Testis (tissue), 2 donors: ENCODE measurements at regions not wholly inside any gene's neighbourhood (a gene's known extent, or its start where the extent isn't known, plus 50 kb on each side); places are given as distances from the start of the nearest gene placed in this dataset.

ENCODE experiments used
- DNase-seq: peaks from one replicate; pipeline ENCODE4 v3.0.0-alpha.2; 2019
- H3K27ac ChIP-seq, 2 donors: fragments of 200-600 bp; sonication (generic); one replicate each; pipeline ENCODE4 v1.5.1; 2019
- H3K27me3 ChIP-seq: fragments of 200-600 bp; sonication (generic); one replicate; pipeline ENCODE4 v1.5.1; 2019
- H3K36me3 ChIP-seq: fragments of 200-600 bp; sonication (generic); one replicate; pipeline ENCODE4 v1.5.1; 2017; ENCODE audit warnings: low read depth; ENCODE audit errors: missing control alignments
- H3K4me1 ChIP-seq: fragments of 200-600 bp; sonication (generic); one replicate; pipeline ENCODE4 v1.5.1; 2019
- H3K4me3 ChIP-seq, 2 donors: fragments of 200-600 bp; sonication (generic); one replicate each; pipeline ENCODE4 v1.5.1; 2017 to 2019
- H3K9me3 ChIP-seq: fragments of 200-600 bp; sonication (generic); one replicate; pipeline ENCODE4 v1.5.1; 2017
- CTCF ChIP-seq, 3 experiments: fragments of 450-650 bp in 2 of 3; fragments of 200-600 bp in 1 of 3; sonication (generic) in 1 of 3; IDR thresholded peaks; one replicate each; pipeline ENCODE4 v1.5.1; 2016 to 2019; ENCODE audit warnings: antibody characterized with exemption in 3 of 3, mild to moderate bottlenecking in 2 of 3, moderate library complexity in 1 of 3
- POLR2A ChIP-seq: fragments of 450-650 bp; IDR thresholded peaks from one replicate; pipeline ENCODE4 v1.6.1; 2017; ENCODE audit warnings: antibody characterized with exemption, mild to moderate bottlenecking, moderate library complexity
- WGBS, 2 donors: methylation state at CpG; one replicate each; pipeline ENCODE4 v1.1.5; 2018; 5-methylcytosine and 5-hydroxymethylcytosine counted together
- intact Hi-C: fragments of 100-400 bp; cut with DNase I; formaldehyde crosslinking; loops from one replicate; pipeline ENCODE4 v1.15.1; 2023; ENCODE audit warnings: low total_unique reads

DNA sequence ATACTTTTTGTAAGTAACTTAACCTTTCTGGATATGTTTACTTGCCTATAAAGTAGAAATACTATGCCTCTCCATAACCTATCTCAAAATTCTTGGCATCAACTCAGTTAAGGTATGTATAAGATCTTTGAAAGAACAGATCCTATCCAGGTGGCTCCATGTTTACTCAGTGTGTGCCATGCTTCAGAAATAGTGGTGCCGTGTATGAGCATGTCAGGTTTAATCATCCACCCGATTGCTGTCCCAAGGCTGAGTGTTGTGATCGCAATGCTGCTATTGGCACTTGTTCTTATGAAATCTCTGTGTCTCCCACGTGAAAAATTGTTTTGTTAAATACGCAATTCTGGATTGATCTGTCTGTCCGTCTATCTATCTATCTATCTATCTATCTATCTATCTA lies 85.9 kb upstream of the SNX19 start:
- Histone ChIP-seq H3K9me3 (no peaks in the 10 kb centered on the region), H3K27me3 (no peaks in the 10 kb centered on the region), H3K4me3 (no peak overlapping the region), H3K4me1 (no peaks in the 10 kb centered on the region), H3K36me3 (no peaks in the 10 kb centered on the region), H3K27ac (no peak overlapping the region)
- intact Hi-C loops: no loop called here
- TF ChIP-seq CTCF (IDR thresholded peaks at IDR 0.05) (no peak), POLR2A (no peak)
- WGBS, 2 donors: 86 to 88% methylated on average over 6 of the region's 6 CpGs
- DNase-seq: no peak

DNA sequence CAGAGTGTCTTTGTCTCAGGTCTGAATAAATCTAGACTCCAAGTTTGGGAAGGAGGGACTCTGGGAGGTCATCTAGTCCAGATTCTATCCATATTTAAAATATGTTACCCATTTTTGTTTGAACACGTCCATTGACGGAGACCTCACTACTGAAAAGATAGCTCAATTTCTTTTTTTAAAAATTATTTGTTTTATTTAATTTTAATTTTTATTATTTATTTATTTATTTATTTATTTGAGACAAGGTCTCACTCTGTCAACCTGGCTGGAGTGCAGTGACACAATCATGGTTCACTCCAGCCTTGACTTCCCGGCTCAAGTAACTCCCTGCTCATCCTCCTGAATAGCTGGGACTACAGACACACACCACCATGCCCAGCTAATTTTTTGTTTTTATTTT lies 89.5 kb upstream of the SNX19 start:
- no peak for DNase-seq
- no peaks in the 10 kb centered on the region for H3K4me1 ChIP-seq
- H3K27me3 ChIP-seq: no peaks in the 10 kb centered on the region
- no peak for TF ChIP-seq POLR2A
- no peak for TF ChIP-seq CTCF (IDR thresholded peaks at IDR 0.05)
- intact Hi-C loops: no loop called here
- H3K9me3 ChIP-seq: no peaks in the 10 kb centered on the region
- WGBS, 2 donors: 93 to 94% methylated on average over 3 of the region's 3 CpGs
- H3K36me3 ChIP-seq: no peaks in the 10 kb centered on the region
- H3K4me3 ChIP-seq: no peak overlapping the region
- no peak overlapping the region for H3K27ac ChIP-seq

- no peak overlapping the region for H3K4me3 ChIP-seq
- no peak overlapping the region for H3K27ac ChIP-seq
- no peak for DNase-seq
- H3K9me3 ChIP-seq: no peaks in the 10 kb centered on the region
- TF ChIP-seq POLR2A (no peak), CTCF (IDR thresholded peaks at IDR 0.05) (no peak)
- intact Hi-C loops: no loop called here
- WGBS, 2 donors: 61 to 74% methylated on average over 1 of the region's 1 CpG
- H3K4me1 ChIP-seq: no peaks in the 10 kb centered on the region
- no peaks in the 10 kb centered on the region for H3K27me3 ChIP-seq
- H3K36me3 ChIP-seq: no peaks in the 10 kb centered on the region
Measured at GRCh38 chr11:131025020-131025419, 108.7 kb upstream of the SNX19 start.

GRCh38 chr11:131025421-131026125 lies 109.3 kb upstream of the SNX19 start:
- no peaks in the 10 kb centered on the region for H3K9me3 ChIP-seq
- intact Hi-C loops: no loop called here
- TF ChIP-seq POLR2A (no peak), CTCF (IDR thresholded peaks at IDR 0.05) (no peak)
- WGBS, 2 donors: 69 to 73% methylated on average over 7 of the region's 7 CpGs
- H3K27ac ChIP-seq: no peak overlapping the region
- no peak overlapping the region for H3K4me3 ChIP-seq
- no peak for DNase-seq
- no peaks in the 10 kb centered on the region for H3K4me1 ChIP-seq
- no peaks in the 10 kb centered on the region for H3K27me3 ChIP-seq
- no peaks in the 10 kb centered on the region for H3K36me3 ChIP-seq

GRCh38 chr11:131027491-131027890 lies 111.2 kb upstream of the SNX19 start:
- DNase-seq: no peak
- Histone ChIP-seq H3K36me3 (no peaks in the 10 kb centered on the region), H3K9me3 (no peaks in the 10 kb centered on the region), H3K4me3 (no peak overlapping the region), H3K27ac (no peak overlapping the region), H3K27me3 (no peaks in the 10 kb centered on the region), H3K4me1 (no peaks in the 10 kb centered on the region)
- intact Hi-C loops: no loop called here
- WGBS, 2 donors: 72 to 86% methylated on average over 2 of the region's 2 CpGs
- TF ChIP-seq CTCF (IDR thresholded peaks at IDR 0.05) (no peak), POLR2A (no peak)
